Neutrophil (primary cell): ENCODE measurements at regions not wholly inside any gene's neighbourhood (a gene's known extent, or its start where the extent isn't known, plus 50 kb on each side); places are given as distances from the start of the nearest gene placed in this dataset.

Source experiments
- H3K27ac ChIP-seq: fragments of 200-600 bp; sonication (generic); 2 replicates; pipeline ENCODE4 v1.5.1; 2016; ENCODE audit warnings: mild to moderate bottlenecking, moderate library complexity
- H3K27me3 ChIP-seq: fragments of 200-600 bp; sonication (generic); 2 replicates; pipeline ENCODE4 v1.6.0; 2016; ENCODE audit warnings: mild to moderate bottlenecking
- H3K36me3 ChIP-seq: fragments of 200-600 bp; sonication (generic); 2 replicates; pipeline ENCODE4 v1.5.1; 2017
- H3K4me1 ChIP-seq, 2 experiments: fragments of 200-600 bp in 1 of 2; sonication (generic) in 1 of 2; 1 replicate in 1 of 2; 2 replicates in 1 of 2; pipeline versions ENCODE4 v1.5.1 to v1.6.1; 2013 to 2016; ENCODE audit warnings: low read depth in 1 of 2, low read length in 1 of 2, mild to moderate bottlenecking in 1 of 2, moderate library complexity in 1 of 2; ENCODE audit not compliant: control insufficient read depth in 1 of 2, insufficient read depth in 1 of 2
- H3K4me3 ChIP-seq, 2 experiments: fragments of 200-600 bp in 1 of 2; sonication (generic) in 1 of 2; 1 replicate in 1 of 2; 2 replicates in 1 of 2; pipeline ENCODE4 v1.5.1; 2013 to 2016; ENCODE audit warnings: low read depth in 1 of 2, low read length in 1 of 2, mild to moderate bottlenecking in 1 of 2, moderate library complexity in 1 of 2
- H3K9me3 ChIP-seq: fragments of 200-600 bp; sonication (generic); 2 replicates; pipeline ENCODE4 v1.5.1; 2016
- CTCF ChIP-seq: fragments of 200-600 bp; sonication (generic); IDR thresholded peaks from 2 replicates; pipeline ENCODE4 v1.5.1; 2016; ENCODE audit warnings: antibody characterized with exemption

- H3K9me3 ChIP-seq = no peaks in the 10 kb centered on the region
- peaks cover under 1% of the 10 kb centered on the region in 2 experiments for H3K4me1 ChIP-seq
- no peak overlapping the region for H3K4me3 ChIP-seq
- TF ChIP-seq CTCF = no peak
- no peak overlapping the region for H3K27ac ChIP-seq
- H3K36me3 ChIP-seq = no peaks in the 10 kb centered on the region
- H3K27me3 ChIP-seq = no peaks in the 10 kb centered on the region
Measured at GRCh38 chr1:88288571-88288970, 395.5 kb upstream of the PKN2 start.

GRCh38 chr1:88289401-88290102 is 394.5 kb upstream of the PKN2 start:
- H3K36me3 ChIP-seq = no peaks in the 10 kb centered on the region
- no peaks in the 10 kb centered on the region for H3K4me1 ChIP-seq
- no peak for TF ChIP-seq CTCF
- H3K9me3 ChIP-seq = no peaks in the 10 kb centered on the region
- H3K27me3 ChIP-seq = no peaks in the 10 kb centered on the region
- H3K27ac ChIP-seq = no peak overlapping the region
- no peak overlapping the region for H3K4me3 ChIP-seq

- TF ChIP-seq CTCF = no peak
- Histone ChIP-seq H3K36me3 (no peaks in the 10 kb centered on the region), H3K9me3 (no peaks in the 10 kb centered on the region), H3K27me3 (no peaks in the 10 kb centered on the region), H3K4me1 (no peaks in the 10 kb centered on the region), H3K4me3 (no peak overlapping the region), H3K27ac (no peak overlapping the region)
Measured at GRCh38 chr1:88291611-88292354, 392.3 kb upstream of the PKN2 start.

- TF ChIP-seq CTCF = no peak
- Histone ChIP-seq H3K9me3 (no peaks in the 10 kb centered on the region), H3K27ac (no peak overlapping the region), H3K36me3 (no peaks in the 10 kb centered on the region), H3K27me3 (no peaks in the 10 kb centered on the region), H3K4me3 (no peak overlapping the region), H3K4me1 (no peaks in the 10 kb centered on the region)
Measured at GRCh38 chr1:88293691-88294190, 390.3 kb upstream of the PKN2 start.

- no peak for TF ChIP-seq CTCF
- H3K27ac ChIP-seq = no peak overlapping the region
- H3K9me3 ChIP-seq = no peaks in the 10 kb centered on the region
- H3K4me3 ChIP-seq = no peak overlapping the region
- no peaks in the 10 kb centered on the region for H3K36me3 ChIP-seq
- no peaks in the 10 kb centered on the region for H3K4me1 ChIP-seq
- H3K27me3 ChIP-seq = no peaks in the 10 kb centered on the region
Measured at GRCh38 chr1:88296227-88296626, 387.8 kb upstream of the PKN2 start.
